PFSK-1 (cell line): ENCODE measurements at regions not wholly inside any gene's neighbourhood (a gene's known extent, or its start where the extent isn't known, plus 50 kb on each side); places are given as distances from the start of the nearest gene placed in this dataset.

ENCODE experiments used
- FOXP2 ChIP-seq: optimal IDR thresholded peaks from 2 replicates; pipeline ENCODE3; 2011; ENCODE audit warnings: borderline replicate concordance, control low read depth, inconsistent platforms; ENCODE audit not compliant: insufficient read depth; ENCODE audit errors: extremely low read length, extremely low read depth
- POLR2AphosphoS5 ChIP-seq: IDR thresholded peaks from 2 replicates; pipeline ENCODE4 v1.6.1; 2012; ENCODE audit warnings: low read depth, mild to moderate bottlenecking, control low read depth, low read length, moderate library complexity
- SIN3A ChIP-seq: IDR thresholded peaks from 2 replicates; pipeline ENCODE4 v1.6.1; 2012; ENCODE audit warnings: mild to moderate bottlenecking, low read length, moderate library complexity, borderline replicate concordance; ENCODE audit not compliant: insufficient read depth
- TAF1 ChIP-seq: IDR thresholded peaks from 2 replicates; pipeline ENCODE4 v1.6.1; 2012; ENCODE audit warnings: low read length, control low read depth, borderline replicate concordance; ENCODE audit not compliant: insufficient read depth
- TF ChIP-seq, protein P1 (sequence below), 2 experiments: IDR thresholded peaks; 2 replicates each; pipeline versions ENCODE4 v1.6.1 to v1.8.0; 2011 to 2012; ENCODE audit warnings: low read depth in 2 of 2, low read length in 2 of 2, control low read depth in 1 of 2, inconsistent platforms in 1 of 2, mild to moderate bottlenecking in 1 of 2, moderate library complexity in 1 of 2; ENCODE audit not compliant: insufficient read depth in 1 of 2

DNA sequence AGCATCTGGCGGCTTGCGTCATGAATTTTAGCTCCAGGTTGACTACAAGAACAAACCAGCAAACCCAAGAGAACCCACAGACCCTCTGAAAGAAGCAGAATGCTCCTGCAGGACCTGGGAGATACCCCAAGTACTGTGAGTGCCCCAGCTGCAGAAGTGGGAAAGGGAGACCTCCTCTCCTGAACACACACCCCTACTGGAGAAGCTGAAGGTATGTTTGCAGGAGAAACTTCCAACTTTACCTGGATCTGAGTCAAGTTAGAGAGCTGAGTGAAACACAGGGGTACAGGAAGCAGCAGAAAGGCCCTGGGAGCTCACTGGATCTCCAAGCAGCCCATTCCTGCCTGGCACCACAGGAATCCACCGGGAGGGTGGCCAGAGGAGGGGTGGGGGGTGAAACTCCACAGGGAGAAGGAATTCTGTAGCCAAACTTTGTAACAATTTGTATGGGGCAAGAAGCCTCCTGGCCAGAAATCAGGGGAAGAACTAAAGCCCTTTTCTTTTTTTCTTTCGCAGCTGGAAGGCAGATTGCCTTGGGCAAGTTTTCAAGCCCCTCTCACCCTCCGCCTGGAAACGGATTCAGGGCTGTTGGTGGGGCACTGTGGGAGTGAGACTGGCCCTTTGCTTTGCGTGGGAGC is 576.2 kb downstream of the BNC2 start:
- no peak for TF ChIP-seq FOXP2
- TF ChIP-seq, protein P1, sequence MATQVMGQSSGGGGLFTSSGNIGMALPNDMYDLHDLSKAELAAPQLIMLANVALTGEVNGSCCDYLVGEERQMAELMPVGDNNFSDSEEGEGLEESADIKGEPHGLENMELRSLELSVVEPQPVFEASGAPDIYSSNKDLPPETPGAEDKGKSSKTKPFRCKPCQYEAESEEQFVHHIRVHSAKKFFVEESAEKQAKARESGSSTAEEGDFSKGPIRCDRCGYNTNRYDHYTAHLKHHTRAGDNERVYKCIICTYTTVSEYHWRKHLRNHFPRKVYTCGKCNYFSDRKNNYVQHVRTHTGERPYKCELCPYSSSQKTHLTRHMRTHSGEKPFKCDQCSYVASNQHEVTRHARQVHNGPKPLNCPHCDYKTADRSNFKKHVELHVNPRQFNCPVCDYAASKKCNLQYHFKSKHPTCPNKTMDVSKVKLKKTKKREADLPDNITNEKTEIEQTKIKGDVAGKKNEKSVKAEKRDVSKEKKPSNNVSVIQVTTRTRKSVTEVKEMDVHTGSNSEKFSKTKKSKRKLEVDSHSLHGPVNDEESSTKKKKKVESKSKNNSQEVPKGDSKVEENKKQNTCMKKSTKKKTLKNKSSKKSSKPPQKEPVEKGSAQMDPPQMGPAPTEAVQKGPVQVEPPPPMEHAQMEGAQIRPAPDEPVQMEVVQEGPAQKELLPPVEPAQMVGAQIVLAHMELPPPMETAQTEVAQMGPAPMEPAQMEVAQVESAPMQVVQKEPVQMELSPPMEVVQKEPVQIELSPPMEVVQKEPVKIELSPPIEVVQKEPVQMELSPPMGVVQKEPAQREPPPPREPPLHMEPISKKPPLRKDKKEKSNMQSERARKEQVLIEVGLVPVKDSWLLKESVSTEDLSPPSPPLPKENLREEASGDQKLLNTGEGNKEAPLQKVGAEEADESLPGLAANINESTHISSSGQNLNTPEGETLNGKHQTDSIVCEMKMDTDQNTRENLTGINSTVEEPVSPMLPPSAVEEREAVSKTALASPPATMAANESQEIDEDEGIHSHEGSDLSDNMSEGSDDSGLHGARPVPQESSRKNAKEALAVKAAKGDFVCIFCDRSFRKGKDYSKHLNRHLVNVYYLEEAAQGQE (IDR thresholded peaks at IDR 0.05; ENCODE audit: insufficient read depth in 1 of 2, low read depth in 2 of 2, low read length in 2 of 2), result no peak
- no peak for TF ChIP-seq SIN3A
- TF ChIP-seq POLR2AphosphoS5, result no peak
- TF ChIP-seq TAF1, result no peak

DNA sequence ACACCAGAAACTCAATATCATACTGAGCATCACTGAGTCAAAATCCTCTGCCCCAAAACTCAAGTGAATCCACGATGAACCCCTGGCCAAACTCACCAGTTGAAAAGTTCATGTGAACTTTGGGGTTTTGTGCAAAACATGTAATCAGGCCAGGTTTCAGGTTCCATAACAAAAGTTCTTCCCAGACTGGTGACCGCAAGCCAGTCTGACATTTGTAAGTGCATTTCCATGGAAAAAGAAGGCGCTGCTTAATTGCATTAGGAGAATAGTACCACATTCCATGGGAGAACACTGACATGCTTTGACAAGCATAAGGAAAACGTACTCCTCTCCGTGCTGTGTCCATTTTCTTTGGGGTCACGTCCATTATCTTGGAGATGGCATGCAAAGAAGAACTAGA is 567.0 kb downstream of the BNC2 start:
- TF ChIP-seq POLR2AphosphoS5 (no peak), FOXP2 (no peak), SIN3A (no peak), TAF1 (no peak)
- TF ChIP-seq, protein P1 (IDR thresholded peaks at IDR 0.05; ENCODE audit: insufficient read depth in 1 of 2, low read depth in 2 of 2, low read length in 2 of 2), result no peak

DNA sequence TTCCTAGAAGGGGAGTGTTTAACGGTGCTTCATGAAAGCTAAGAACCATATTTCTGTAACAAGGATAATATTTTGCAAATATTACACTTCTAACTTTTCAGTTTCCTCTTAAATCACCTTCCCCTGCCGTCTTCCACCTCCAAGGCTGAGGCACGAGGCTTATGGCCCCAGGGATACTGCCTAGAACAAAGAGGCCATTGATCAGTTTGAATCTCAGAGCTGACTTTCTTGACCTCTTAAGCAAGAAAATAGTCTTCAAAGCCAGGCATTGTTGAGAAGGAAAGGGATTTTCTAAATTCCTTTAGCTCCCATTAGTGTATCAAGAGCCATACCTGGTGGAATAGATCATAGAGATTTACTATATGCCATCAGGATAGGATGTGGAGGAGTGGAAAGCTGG is 566.2 kb downstream of the BNC2 start:
- TF ChIP-seq TAF1, result no peak
- no peak for TF ChIP-seq SIN3A
- TF ChIP-seq FOXP2, result no peak
- TF ChIP-seq POLR2AphosphoS5, result no peak
- TF ChIP-seq, protein P1 (IDR thresholded peaks at IDR 0.05; ENCODE audit: insufficient read depth in 1 of 2, low read depth in 2 of 2, low read length in 2 of 2), result no peak

DNA sequence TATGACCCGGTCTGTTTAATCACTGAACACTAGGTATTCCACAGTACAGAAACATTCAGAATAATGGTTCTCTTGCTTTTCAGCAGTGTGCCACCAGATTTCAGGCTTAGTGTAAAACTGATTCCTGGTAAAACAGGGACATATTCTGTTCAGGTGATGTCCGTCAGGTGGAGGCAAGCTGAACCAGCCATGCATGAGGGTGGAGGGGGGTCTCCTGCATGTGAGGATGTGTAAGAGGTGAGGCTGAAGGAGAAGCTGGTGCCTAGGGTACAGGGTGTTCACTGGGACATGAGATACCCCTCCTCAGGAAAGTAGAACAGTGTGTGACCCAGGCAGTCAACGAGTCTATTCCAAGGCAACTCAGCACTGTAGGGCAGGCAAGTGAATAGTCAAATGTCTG is 563.9 kb downstream of the BNC2 start:
- TF ChIP-seq FOXP2, result no peak
- TF ChIP-seq SIN3A, result no peak

DNA sequence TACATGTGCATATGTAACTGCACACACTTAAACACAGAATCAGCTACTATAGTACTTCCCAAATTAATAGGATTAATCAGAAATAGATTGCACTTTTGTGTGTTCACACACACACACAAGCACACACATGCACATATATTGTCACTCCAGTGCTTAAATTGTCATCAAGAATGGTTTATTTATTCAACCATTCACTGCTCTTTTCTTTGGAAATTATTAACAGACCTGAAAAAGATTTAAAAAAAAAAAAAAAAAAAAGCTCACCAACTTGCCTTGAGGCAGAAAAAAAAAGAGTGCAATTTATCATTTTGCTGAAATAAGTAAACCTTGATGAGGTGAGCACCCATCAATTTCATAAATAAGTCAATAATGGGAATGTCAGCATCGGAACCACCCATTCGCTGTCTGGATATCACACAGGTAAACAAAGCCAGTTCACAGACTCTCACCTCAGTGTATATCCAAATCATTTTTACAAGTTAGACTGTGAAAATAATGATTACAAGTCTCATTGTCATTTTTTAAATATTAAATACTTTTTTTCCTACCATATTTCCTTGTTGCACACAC is 562.8 kb downstream of the BNC2 start:
- TF ChIP-seq, protein P1 (IDR thresholded peaks at IDR 0.05; ENCODE audit: insufficient read depth in 1 of 2, low read depth in 2 of 2, low read length in 2 of 2), result no peak
- no peak for TF ChIP-seq SIN3A
- no peak for TF ChIP-seq POLR2AphosphoS5
- TF ChIP-seq TAF1, result no peak
- no peak for TF ChIP-seq FOXP2
